ENCODE measurements at regions not wholly inside any gene's neighbourhood (a gene's known extent, or its start where the extent isn't known, plus 50 kb on each side); places are given as distances from the start of the nearest gene placed in this dataset.
"Not testable (repeated sequence)": the region's sequence is repeated elsewhere in the genome, so short reads cannot be mapped to it uniquely, and the experiment has no call there.

DNA sequence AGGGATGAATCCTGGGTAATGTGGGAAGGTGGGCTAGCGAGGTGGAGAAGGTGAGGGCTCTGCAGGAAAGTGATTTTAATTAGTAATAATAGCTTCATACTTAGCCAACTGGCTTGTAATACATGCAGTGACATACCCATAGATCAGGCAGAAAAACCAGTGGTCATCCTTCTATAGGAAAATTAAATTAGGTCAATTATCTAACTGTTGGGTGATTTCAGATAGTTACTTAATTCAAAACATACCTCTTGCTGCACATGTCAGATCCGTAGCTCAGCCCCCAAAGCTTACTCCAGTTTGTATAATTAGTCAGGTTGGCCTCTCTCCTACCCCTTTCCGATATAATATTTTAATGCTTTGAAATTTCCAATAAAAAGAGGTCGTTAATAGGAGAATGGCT, 137.0 kb downstream of the TMEM114 start:
- DNase-seq (ENCODE audit: low spot score), result no peak

DNA sequence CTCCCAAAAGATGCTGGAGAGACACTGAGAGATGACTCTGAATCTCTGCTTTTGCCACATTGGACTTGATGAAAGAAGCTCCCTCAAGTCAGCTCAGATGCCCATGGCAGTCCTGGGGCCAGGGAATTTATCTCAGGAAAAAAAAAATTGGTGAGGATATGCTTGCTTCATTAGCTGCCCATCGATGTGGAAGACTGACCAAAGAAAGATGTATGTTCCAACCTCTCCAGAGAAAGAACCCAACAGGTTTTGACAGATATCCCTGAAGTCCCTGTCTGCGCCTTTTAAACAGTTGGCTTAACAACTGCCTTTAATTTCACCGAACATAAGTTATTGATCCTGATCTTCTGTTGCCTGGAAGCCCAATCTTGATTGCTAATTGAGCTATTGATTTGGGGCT, 137.4 kb downstream of the TMEM114 start:
- DNase-seq (ENCODE audit: low spot score), result no peak

DNA sequence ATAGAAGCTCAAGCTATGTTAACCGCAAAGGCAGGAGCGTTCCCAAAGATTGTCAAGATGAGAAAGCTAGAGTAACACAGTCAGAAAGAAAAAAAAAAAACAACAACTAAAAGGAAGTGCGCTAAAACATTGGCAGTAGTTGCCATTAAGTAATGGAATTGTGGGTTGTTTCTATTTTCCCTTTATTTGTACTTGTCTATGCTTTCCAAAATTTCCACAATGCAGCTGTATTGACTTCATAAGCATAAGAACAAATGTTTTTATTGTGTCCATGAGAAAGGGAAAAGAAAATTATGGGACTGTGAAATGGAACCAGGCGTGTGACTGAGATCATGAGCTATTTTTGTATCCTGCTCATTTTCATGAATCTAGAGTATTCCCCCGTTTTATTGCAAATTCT, 153.4 kb downstream of the TMEM114 start:
- DNase-seq (ENCODE audit: low spot score), result no peak

DNA sequence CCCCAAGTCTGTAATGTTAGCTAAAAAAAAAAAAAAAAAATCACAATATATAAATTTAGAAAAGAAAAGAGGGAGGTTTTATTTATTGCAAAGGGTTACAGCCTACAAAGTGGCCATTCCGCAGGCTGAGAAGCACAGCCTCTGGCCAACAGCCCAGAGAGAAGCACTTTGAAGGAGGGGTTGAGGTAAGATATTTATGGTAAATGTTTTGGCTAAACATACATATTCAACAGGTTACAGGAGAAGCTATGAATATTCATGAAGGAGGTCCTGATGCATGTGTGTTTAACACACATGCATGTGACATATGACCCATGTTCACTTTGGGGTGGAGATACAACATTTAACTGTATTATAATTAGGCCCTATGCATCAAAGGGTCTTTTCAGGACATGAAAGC, 158.5 kb downstream of the TMEM114 start:
- no peak for DNase-seq (ENCODE audit: low spot score)

DNA sequence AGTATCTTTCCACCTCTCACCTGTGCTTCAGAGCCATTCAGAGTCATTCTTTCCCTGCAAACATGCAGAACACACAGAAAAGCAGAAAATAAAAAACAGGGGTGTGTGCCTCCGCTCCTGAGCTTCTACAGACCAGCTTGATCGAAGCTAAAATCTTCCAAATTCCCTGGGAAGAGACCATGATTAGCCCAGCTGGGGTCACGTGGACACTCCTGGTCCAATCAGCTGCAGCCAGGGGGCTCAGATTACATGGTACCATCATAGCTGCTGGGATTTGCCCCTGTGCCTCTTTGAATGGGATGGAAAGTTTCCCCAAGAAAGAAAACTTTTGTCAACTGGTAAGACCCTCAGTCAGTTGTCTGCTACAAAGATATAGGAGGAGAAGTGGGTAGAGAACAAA, 159.9 kb downstream of the TMEM114 start:
- no peak for DNase-seq (ENCODE audit: low spot score)

DNA sequence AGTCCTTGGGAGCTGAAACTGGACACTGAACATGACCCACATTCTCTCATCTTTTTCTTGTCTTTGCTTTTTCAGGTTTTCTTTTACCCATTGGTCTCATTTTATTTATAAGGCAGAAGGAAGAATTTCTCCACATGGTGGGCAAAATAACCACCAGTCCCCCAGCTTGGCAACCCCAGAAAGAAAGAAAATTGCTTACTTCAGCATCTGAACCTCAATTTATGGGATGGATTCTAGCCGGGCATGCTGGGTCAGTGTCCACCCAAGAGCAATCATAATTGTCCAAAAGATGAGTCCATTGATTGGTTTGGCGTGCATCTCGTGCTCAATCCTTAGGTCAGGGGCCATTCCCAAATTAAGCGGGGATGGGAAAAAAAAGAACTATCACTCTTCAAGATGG, 163.7 kb downstream of the TMEM114 start:
- DNase-seq (ENCODE audit: low spot score), result no peak

DNA sequence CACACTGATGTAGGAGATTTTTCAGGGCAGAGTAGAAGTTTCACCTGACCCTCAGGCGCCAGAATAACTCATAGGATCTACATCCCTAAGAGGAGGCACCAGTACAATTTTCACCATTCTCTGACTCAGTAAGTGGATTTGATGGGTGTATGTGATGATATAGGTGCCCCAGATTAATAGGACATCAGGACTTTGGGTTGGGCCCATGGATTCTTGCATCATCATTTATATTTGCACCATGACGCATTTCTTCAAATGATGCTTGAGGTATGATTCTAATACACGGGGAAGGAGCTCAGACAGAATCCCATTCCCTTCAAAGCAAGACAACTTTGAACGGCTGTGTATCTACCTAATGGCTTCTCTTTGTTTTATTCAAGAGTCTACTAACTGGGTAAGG, 173.2 kb downstream of the TMEM114 start:
- DNase-seq (ENCODE audit: low spot score), result no peak

DNA sequence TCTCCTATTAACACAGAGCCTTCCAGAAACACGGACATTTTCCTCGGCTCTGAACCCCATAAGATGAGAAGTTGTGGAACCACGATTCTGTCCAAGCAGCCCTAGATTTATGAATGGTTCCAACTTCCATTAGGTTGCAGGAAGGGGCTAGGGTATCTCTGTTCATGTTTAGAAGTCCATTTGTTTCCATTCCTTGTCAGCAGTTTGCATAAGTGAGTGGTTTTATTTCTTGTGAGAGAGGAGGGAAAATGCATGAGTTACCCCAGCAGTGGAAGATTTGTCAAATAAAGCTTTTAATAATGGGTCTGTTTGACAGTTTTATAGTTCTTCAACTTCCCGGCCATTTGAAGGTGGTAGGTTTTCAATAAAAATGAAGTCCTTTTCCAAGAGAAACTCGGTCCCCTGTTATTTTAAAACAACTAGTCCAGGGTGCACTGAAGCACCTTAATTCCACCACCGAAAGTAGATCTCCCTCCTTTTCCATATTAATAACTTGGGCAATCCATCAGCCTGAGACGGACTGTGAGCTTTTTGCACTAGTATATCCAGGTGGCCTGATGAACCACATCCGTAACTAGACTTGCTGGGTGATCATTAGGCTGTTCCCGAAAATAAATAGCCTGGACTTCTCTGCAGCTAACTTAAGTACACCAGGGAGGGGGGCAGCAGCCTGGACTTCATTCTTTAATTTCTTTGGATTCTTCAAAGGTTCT, 181.3 kb downstream of the TMEM114 start:
- no peak for DNase-seq (ENCODE audit: low spot score)

DNA sequence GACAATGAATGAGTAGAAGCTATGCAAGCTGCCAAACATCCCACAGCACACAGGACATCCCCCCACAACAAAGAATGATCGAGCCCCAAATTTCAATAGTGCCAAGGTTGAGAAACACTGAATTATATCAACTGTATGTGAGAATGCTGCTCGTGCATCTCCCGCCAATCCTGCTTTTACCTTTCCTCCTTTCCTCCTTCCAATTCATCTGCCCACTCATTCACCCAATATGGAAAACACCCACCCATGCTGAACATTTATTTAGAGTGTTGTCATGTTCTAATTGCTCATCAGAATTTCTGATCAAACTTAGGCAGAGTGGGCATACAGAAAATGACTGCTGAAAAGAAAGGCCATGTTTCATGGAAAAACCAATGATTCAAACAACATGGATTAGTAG, 183.0 kb downstream of the TMEM114 start:
- no peak for DNase-seq (ENCODE audit: low spot score)

DNA sequence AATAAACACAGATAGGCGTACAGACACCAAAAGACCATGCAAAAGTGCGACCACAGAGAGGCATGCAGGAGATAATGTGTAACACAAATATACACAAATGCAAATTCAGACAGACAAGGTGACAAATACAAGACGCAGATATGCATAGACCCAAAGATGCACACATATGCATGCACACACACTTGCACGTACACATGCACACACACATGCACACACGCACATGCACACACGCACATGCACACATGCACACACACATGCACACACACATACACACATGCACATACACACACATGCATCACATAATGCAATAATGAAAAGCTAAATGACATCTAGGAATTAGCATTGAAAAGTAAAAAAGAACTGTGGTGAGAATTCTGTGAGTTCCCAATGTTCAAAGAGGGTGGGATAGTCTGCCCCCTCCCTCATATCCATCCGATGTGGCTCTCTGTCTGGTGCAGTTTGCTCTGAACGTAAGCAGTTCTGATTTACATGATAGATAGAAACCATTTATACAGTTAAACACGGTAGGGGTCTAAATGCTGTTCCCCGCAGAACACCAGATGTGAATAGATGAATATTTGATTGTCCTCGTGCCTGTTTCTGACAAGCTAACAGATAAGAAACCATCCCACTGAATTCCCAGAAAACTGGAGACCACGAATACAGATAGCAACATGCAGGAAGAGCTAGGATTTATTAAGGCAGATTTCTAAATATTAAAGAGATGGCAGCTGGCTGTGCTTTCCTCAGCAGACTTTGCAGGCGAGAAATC, 186.1 kb downstream of the TMEM114 start:
- no peak for DNase-seq (ENCODE audit: low spot score)

DNA sequence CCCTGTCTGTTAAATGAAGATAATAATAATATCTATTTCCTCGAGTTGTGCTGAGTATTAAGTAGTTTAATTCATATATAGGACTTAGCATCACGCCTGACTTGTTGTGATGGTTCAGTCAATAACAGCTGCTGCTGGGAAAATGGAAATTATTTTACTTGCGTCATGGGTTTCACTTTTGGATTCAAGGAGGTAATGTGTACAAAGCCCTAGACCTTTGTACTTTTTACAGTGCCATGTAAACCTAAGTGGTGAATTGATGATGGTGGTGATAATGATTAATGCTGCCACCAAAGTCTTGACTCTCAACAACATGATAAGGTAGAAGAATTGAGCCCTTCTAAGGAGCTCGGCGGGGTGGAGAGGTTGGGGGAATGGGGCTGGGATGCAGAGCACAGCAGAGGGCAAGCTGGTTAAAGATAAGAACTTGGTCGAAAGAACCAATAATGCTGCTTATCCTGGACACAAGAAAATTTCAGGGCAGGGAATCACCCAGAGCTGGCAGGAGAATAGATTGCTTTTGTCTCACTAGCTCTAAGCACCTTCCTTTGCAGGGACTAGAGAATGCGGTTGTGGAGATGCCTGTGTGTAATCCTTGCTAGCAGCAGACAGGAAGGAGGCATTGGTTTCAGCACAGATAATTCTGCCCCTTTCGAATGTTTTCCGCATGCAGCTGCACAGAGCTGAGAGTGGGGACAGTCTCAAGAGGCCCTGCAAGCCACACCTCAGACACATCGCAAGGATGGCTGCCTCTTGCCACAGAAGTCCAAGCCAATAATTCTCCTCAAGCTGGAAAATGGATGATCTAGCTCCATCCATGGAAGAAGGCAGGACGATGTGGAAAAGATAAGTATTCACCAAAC, 187.1 kb downstream of the TMEM114 start:
- peak; percentile 28 for DNase-seq (ENCODE audit: low spot score)

DNA sequence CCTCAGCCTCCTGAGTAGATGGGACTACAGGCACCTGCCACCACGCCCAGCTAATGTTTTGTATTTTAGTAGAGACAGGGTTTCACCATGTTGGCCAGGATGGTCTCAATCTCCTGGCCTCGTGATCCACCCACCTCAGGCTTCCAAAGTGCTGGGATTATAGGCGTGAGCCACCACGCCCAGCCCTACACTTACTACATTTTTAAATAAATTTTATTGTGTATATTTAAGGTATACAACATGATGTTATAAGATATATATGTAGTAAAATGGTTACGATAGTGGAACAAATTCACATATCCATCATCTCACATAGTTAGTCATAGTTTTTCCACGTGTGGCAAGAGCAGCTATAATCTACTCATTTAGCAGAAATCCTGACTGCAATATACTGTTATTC, 189.6 kb downstream of the TMEM114 start:
- not testable (repeated sequence) for DNase-seq (ENCODE audit: low spot score)

DNA sequence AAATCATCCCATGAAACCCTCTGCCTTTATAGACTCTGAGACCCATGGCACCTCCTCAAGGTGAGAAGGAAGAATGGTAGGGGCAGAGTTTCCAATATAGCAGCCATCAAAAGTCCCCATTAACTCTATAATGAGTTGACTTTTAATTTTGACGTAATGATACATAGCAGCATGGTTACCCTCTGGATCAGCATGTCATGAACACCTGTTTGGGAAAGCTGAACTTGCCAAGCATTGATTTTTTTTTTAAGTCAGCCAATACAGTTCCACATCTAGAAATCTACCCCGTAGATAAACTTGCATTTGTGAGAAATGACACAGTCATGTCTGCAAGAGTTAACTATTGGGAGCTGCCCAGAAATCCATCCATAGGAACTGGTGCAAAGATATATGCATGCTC, 191.8 kb downstream of the TMEM114 start:
- DNase-seq (ENCODE audit: low spot score), result no peak

DNA sequence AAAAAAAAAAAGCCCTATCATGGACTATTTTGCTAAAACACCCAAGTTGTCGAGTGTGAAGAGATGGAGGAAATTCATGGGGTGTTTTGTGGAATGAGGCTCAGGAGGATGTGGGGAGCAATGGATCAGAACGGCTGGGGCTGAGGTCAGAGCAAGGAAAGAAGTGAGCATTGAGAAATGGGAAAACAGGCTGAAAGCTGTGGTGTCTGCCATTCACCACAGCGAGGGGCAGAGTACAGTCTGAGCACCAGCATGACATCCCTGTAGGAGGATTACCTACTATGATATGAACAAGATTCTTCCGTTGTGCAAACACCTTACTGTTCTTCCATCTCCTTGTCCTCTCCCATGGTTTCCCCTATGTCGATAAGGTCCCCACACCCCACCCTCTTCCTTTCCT, 193.1 kb downstream of the TMEM114 start:
- DNase-seq (ENCODE audit: low spot score), result no peak

DNA sequence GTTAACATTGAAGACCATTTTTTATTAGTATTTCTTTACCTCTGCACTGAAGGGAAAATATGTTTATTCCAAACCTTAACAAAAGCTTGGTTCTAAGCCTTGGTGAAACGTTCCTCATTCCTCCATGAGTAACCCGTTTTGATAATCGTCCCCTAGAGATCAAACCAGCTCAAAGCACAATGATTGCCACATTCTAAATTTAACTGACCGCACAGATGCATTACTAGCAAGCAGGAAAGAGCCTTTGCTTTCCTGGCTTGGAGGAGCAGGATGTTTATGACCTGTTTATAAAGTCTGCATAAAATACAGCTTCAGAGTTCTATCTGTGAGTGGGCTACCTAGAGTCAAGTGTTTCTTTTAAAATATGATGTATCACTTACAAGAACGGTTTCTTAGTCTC, 193.8 kb downstream of the TMEM114 start:
- DNase-seq (ENCODE audit: low spot score), result no peak

DNA sequence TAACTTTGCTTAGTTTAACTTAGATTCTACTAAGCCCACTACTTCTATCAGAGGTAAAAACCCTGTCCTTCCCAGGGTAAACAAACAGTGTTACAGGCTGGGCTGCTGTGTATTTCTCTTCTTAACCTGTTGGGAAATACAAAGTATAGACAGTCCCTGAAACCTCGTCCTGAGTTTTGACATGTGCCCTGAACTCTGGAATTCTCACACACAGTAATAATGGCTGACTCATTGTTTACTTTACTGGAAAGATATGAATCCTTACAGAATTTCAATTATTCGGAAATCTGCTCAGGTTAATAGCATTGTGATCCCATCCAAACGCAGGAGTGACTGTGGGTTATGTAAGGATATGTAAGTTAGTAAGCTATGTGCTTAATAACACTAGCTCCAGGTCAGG, 199.1 kb downstream of the TMEM114 start:
- DNase-seq (ENCODE audit: low spot score), result peak; percentile 11

DNA sequence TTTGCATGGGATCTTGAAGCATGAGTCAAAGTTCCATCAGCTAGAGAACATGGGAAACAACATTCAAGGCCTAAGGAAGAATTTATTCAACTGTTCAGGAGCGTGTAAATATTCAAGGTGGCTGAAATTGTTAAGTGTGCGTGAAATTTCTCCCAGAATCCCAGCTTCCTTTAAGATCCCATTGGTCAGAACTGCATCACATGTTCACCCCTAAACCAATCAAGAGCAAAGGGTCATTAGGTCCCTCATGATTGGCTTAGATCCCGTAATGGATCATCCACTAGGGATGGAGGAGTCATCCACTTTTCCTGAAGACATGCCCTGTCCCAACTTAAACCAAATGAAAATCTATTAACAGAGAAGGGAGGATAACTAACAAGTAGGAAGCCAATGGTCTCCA, 201.6 kb downstream of the TMEM114 start:
- no peak for DNase-seq (ENCODE audit: low spot score)

DNA sequence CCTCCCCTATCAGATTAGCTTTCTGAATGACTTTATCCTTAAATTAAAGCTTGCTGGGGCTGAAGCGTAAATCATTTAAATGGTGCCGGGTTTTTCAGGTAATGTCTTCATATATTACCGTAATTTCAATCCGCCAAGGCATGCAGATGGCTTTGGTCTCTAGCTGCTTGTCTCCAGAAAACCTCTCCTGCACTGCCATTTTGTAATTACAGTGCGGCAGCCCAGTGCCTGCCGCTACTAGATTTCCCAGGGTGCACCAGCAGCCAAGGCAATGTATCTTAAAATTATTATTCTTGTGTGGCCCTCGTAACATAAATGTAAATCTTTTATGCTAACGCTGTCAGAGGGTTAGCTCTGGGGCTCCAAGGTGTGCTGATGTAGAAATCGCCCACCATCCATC, 208.5 kb downstream of the TMEM114 start:
- DNase-seq (ENCODE audit: low spot score), result no peak

DNA sequence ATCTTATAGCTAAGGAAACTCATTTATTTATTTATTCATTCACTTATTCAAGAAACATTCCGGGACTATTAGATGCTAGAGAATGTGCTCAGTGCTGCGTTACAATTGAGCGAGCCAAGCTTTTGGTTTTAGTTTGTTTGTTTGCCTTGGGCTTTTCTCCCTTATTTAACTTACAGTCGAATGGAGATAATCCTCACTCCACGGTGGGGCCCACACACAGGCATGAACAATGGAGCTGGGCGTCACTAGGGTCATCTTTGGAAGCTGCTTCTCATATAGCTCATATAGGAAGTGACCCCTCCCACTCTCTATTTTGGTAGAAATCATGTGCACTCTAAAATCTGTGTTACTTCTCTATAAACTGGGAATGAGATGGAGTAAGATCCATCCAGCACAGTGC, 210.0 kb downstream of the TMEM114 start:
- DNase-seq (ENCODE audit: low spot score), result no peak

DNA sequence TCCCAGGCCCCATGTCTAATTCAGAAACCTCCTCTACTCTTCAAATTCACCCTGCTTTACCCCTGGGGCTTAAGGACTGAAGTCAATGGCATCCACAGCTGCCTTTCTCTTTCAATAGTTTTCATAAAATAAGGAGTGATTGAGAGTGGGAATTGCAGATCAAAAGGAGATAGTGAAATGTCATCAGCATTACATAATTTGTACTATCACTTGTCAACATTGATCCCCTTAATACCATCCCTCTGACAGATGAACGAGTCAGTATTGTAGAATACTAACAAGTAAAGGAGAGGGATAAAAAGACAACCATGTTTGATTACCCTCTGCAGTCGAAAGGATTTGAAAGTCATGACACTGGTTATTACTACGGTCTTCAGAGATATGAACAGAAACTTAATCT, 212.4 kb downstream of the TMEM114 start:
- no peak for DNase-seq (ENCODE audit: low spot score)

DNA sequence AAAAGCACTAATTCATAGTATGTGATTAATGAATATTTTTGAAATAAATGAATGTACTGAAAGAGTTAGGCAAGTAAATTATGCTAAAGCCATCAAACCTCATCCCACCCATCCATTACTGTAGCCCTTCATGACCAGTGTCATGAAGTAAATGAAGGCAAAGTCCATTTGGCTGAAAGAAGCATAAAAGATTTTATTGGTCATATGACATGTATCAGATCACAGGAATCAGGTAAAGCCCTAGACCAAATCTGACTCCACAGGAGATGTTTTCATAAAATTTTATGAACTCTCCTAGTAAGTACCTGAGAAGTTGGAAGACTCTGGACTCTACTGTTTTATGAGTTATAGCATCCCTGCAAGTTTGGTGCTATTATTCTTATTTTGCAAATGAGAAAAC, 213.5 kb downstream of the TMEM114 start:
- no peak for DNase-seq (ENCODE audit: low spot score)

DNA sequence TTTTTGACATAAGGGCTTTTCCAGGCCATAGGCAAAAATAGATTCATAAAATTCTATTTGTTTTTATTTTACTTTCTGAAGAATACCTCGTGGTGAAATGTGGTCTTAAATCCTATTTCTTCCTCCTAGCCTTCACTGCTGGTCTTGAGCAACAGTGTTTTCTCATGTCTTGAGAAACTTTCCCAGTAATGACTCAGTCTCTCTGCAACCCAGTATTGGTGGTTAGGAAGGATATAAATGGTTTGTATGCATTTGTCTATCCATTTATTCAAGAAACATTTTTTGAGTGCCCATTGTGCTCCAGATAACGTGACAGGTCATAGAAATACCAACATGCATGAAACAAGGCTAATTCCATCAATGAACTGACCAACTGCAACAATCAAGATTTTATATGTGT, 213.9 kb downstream of the TMEM114 start:
- DNase-seq (ENCODE audit: low spot score), result no peak

DNA sequence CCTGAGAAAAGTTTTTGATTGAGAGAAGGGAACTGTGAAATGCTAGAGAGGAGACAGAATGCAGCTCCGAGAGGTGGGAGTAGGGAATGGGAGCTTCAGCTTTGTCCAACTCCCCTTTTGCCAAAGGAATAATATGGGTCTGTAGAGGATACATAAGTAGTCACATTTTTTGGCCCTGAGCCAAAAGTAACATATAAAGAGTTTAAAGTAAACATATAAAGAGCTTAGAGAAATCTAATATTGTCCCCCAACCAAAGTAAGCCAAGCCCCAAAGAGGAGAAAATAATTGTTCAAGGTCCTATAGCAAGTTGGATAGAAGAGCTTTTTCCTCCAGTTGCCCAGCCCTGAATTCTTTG, 215.1 kb downstream of the TMEM114 start:
- DNase-seq (ENCODE audit: low spot score), result no peak

Data from mucosa of gallbladder (tissue), 1 donor.